Keratinocyte (primary cell): ENCODE measurements at regions not wholly inside any gene's neighbourhood (a gene's known extent, or its start where the extent isn't known, plus 50 kb on each side); places are given as distances from the start of the nearest gene placed in this dataset.

Source experiments
- DNase-seq: peaks from one replicate; pipeline ENCODE4 v3.0.0-alpha.2; 2011; ENCODE audit warnings: low read depth, missing footprints, low spot score
- FAIRE-seq: peaks from 2 replicates; lab custom pipeline; 2011; peaks lifted over from hg19 to GRCh38; lab: Jason Lieb, UNC
- H2AFZ ChIP-seq: 2 replicates; pipeline ENCODE4 v1.6.0; 2012; ENCODE audit warnings: low read length, control low read depth, inconsistent platforms; ENCODE audit not compliant: control insufficient read depth
- H3K27ac ChIP-seq: 2 replicates; pipeline ENCODE4 v1.5.1; 2011; ENCODE audit warnings: low read length; ENCODE audit not compliant: control insufficient read depth, insufficient read depth
- H3K27me3 ChIP-seq: 3 replicates; pipeline ENCODE4 v1.6.0; 2011; ENCODE audit warnings: low read length; ENCODE audit not compliant: control insufficient read depth, insufficient read depth; ENCODE audit errors: extremely low read depth
- H3K36me3 ChIP-seq, 2 experiments: 2 replicates in 1 of 2; 3 replicates in 1 of 2; pipeline ENCODE4 v1.5.1; 2011; ENCODE audit warnings: low read length in 2 of 2, mild to moderate bottlenecking in 1 of 2; ENCODE audit not compliant: control insufficient read depth in 2 of 2, insufficient read depth in 2 of 2; ENCODE audit errors: extremely low read depth in 1 of 2
- H3K4me1 ChIP-seq: 3 replicates; pipeline ENCODE4 v1.5.1; 2011; ENCODE audit warnings: low read length; ENCODE audit not compliant: control insufficient read depth, insufficient read depth; ENCODE audit errors: extremely low read depth
- H3K4me2 ChIP-seq: 3 replicates; pipeline ENCODE4 v1.6.0; 2011; ENCODE audit warnings: low read depth, low read length; ENCODE audit not compliant: control insufficient read depth, insufficient read depth; ENCODE audit errors: extremely low read depth
- H3K4me3 ChIP-seq, 3 experiments: fragments of 200-600 bp in 1 of 3; sonication (generic) in 1 of 3; 2 replicates in 2 of 3; 3 replicates in 1 of 3; pipeline ENCODE4 v1.5.1; 2011 to 2016; ENCODE audit warnings: low read length in 3 of 3, mild to moderate bottlenecking in 3 of 3, control low read depth in 2 of 3, inconsistent platforms in 1 of 3, low read depth in 1 of 3, mixed read lengths in 1 of 3, mixed run types in 1 of 3, moderate library complexity in 1 of 3; ENCODE audit not compliant: control insufficient read depth in 2 of 3, insufficient read depth in 2 of 3; ENCODE audit errors: extremely low read depth in 1 of 3
- H3K79me2 ChIP-seq: 2 replicates; pipeline ENCODE4 v1.6.0; 2012; ENCODE audit warnings: low read length; ENCODE audit not compliant: control insufficient read depth, insufficient read depth
- H3K9ac ChIP-seq: 3 replicates; pipeline ENCODE4 v1.6.0; 2011; ENCODE audit warnings: low read length; ENCODE audit not compliant: control insufficient read depth, insufficient read depth; ENCODE audit errors: extremely low read depth
- H3K9me1 ChIP-seq: 3 replicates; pipeline ENCODE4 v1.6.0; 2011; ENCODE audit warnings: low read length; ENCODE audit not compliant: control insufficient read depth, insufficient read depth; ENCODE audit errors: extremely low read depth
- H3K9me3 ChIP-seq: 2 replicates; pipeline ENCODE4 v1.5.1; 2012; ENCODE audit warnings: low read depth, low read length; ENCODE audit not compliant: control insufficient read depth
- H4K20me1 ChIP-seq: 3 replicates; pipeline ENCODE4 v1.6.0; 2011; ENCODE audit warnings: low read length; ENCODE audit not compliant: control insufficient read depth, insufficient read depth; ENCODE audit errors: extremely low read depth
- EZH2 ChIP-seq: IDR thresholded peaks from one replicate; pipeline ENCODE4 v1.6.1; 2012; ENCODE audit warnings: inconsistent platforms, mild to moderate bottlenecking, low read length, moderate library complexity
- dilution Hi-C: fragments of 300-500 bp; cut with MboI; formaldehyde crosslinking; loops from one replicate; pipeline ENCODE4 v1.7.0; 2020; ENCODE audit warnings: low sequenced_read_pairs; ENCODE audit not compliant: extremely low pct_ligation_motif_present
- TF ChIP-seq, protein P1 (sequence below), 3 experiments: IDR thresholded peaks in 1 of 3; conservative IDR thresholded peaks in 1 of 3; optimal IDR thresholded peaks in 1 of 3; 2 replicates in 2 of 3; 3 replicates in 1 of 3; pipeline versions ENCODE3 to v1.5.1; 2011; ENCODE audit warnings: low read length in 3 of 3, mild to moderate bottlenecking in 3 of 3, moderate library complexity in 2 of 3, control low read depth in 1 of 3, inconsistent platforms in 1 of 3; ENCODE audit not compliant: insufficient read depth in 2 of 3; ENCODE audit errors: extremely low read depth in 1 of 3

DNA sequence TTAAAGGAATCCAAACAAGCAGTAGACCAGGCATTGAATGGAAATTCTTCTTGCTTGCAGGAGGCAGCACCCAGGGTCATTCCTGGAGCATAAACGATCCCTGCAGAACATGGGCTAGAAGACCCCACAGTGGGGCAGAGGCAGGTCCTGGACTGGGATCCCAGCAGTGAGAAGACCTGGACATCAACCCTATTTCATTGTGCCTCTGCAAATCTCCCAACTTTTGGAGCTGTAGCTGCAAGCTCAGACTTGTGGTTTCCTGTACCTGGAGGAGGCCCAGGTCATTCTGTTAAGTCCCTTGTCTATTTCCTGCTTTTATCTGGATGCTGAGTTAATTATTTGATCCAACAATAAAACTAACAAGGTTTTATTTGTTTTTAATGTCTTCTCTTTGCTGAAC lies 61.7 kb downstream of the CALM1 start:
- no peak overlapping the region for H3K27ac ChIP-seq
- dilution Hi-C loops = no loop called here
- H3K79me2 ChIP-seq = no peaks in the 10 kb centered on the region
- TF ChIP-seq EZH2 = no peak
- TF ChIP-seq, protein P1, sequence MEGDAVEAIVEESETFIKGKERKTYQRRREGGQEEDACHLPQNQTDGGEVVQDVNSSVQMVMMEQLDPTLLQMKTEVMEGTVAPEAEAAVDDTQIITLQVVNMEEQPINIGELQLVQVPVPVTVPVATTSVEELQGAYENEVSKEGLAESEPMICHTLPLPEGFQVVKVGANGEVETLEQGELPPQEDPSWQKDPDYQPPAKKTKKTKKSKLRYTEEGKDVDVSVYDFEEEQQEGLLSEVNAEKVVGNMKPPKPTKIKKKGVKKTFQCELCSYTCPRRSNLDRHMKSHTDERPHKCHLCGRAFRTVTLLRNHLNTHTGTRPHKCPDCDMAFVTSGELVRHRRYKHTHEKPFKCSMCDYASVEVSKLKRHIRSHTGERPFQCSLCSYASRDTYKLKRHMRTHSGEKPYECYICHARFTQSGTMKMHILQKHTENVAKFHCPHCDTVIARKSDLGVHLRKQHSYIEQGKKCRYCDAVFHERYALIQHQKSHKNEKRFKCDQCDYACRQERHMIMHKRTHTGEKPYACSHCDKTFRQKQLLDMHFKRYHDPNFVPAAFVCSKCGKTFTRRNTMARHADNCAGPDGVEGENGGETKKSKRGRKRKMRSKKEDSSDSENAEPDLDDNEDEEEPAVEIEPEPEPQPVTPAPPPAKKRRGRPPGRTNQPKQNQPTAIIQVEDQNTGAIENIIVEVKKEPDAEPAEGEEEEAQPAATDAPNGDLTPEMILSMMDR (optimal IDR thresholded peaks at IDR 0.05 in 1 of 3, IDR thresholded peaks at IDR 0.05 in 1 of 3, conservative IDR thresholded peaks at IDR 0.05 in 1 of 3; ENCODE audit: extremely low read depth in 1 of 3, insufficient read depth in 2 of 3, low read length in 3 of 3) = no peak
- peaks cover 10% of the 10 kb centered on the region for H3K4me1 ChIP-seq
- H3K9ac ChIP-seq = no peak overlapping the region
- H3K36me3 ChIP-seq = no peaks in the 10 kb centered on the region
- H3K27me3 ChIP-seq = peaks cover 12% of the 10 kb centered on the region
- H4K20me1 ChIP-seq = no peaks in the 10 kb centered on the region
- H2AFZ ChIP-seq = no peak overlapping the region
- peak overlapping the region in 1 of 3 experiments; percentile 27 for H3K4me3 ChIP-seq
- H3K9me3 ChIP-seq = no peaks in the 10 kb centered on the region
- peak; percentile 53 for FAIRE-seq
- no peaks in the 10 kb centered on the region for H3K9me1 ChIP-seq
- no peak for DNase-seq
- H3K4me2 ChIP-seq = peak overlapping the region; percentile 58

DNA sequence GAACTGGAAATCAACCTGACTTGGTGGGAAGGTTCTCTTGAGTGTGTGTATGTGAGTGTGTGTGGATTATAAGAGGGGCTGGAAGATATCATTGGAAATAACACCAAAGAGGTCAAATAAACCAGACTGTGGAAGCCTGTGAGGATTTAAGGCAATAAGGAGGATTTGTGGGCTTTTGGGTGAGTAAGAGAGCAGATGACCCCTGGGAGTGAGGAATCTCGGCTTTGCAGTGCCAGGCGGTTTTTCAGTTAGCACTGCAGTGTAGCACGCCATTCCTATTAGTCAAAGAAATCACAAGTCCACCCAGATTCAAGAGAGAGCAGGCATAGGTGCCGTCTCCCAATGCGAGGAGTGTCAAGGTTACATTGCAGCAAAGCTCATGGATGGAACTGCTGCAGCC lies 63.3 kb downstream of the CALM1 start:
- H3K9me1 ChIP-seq = no peaks in the 10 kb centered on the region
- H3K27ac ChIP-seq = no peak overlapping the region
- no peak overlapping the region for H3K9ac ChIP-seq
- no peak overlapping the region for H3K4me3 ChIP-seq
- H4K20me1 ChIP-seq = no peaks in the 10 kb centered on the region
- no peak overlapping the region for H2AFZ ChIP-seq
- peaks cover 10% of the 10 kb centered on the region for H3K4me1 ChIP-seq
- DNase-seq = no peak
- dilution Hi-C loops = no loop called here
- no peaks in the 10 kb centered on the region for H3K36me3 ChIP-seq
- H3K27me3 ChIP-seq = peaks cover 6% of the 10 kb centered on the region
- no peaks in the 10 kb centered on the region for H3K79me2 ChIP-seq
- H3K9me3 ChIP-seq = no peaks in the 10 kb centered on the region
- no peak for FAIRE-seq
- H3K4me2 ChIP-seq = no peak overlapping the region
- TF ChIP-seq, protein P1 (optimal IDR thresholded peaks at IDR 0.05 in 1 of 3, IDR thresholded peaks at IDR 0.05 in 1 of 3, conservative IDR thresholded peaks at IDR 0.05 in 1 of 3; ENCODE audit: extremely low read depth in 1 of 3, insufficient read depth in 2 of 3, low read length in 3 of 3) = no peak
- TF ChIP-seq EZH2 = no peak
